HG03066 (cell line): ENCODE measurements at regions not wholly inside any gene's neighbourhood (a gene's known extent, or its start where the extent isn't known, plus 50 kb on each side); places are given as distances from the start of the nearest gene placed in this dataset.
A peak's percentile ranks its signal among the peaks of the same experiment; 100 is the strongest.
"Not testable (repeated sequence)": the region's sequence is repeated elsewhere in the genome, so short reads cannot be mapped to it uniquely, and the experiment has no call there.

Experiments used
- ATAC-seq: cut with Tn5 transposase; IDR thresholded peaks from one replicate; pipeline ENCODE4 v1.9.1; 2021; ENCODE audit warnings: low read depth; ENCODE audit not compliant: unreplicated experiment

DNA sequence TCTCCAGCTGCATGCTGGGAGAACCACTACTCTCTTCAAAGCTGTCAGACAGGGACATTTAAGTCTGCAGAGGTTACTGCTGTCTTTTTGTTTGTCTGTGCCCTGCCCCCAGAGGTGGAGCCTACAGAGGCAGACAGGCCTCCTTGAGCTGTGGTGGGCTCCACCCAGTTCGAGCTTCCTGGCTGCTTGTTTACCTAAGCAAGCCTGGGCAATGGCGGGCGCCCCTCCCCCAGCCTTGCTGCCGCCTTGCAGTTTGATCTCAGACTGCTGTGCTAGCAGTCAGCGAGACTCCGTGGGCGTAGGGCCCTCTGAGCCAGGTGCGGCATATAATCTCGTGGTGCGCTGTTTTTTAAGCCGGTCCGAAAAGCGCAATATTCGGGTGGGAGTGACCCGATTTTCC, 215.0 kb downstream of the STIM2 start:
- ATAC-seq, result not testable (repeated sequence)

DNA sequence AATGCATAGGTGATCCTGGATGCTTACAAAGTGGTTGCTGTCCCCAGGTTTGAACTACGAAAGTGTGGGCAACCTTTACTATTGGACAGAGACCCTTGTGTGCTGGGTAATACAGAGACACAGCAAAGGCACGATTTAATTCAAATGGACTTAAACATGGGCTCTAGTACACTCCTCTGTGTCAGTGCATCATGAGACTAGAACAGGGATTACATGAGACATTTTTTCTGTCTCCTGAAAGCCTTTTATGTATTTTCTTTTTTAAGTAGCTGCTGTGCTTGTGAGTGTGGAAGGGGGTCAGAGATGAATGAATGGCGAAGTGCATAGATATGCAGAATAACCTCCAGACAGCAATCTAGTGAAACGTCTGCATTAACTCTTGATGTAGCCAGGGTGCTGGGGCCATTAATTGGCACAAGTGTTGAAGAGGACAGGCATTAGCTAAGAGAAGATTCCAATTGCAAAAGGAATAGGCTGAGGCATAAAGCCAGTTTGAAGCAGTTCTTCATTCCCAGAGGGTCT, 218.4 kb downstream of the STIM2 start:
- ATAC-seq, result no peak

DNA sequence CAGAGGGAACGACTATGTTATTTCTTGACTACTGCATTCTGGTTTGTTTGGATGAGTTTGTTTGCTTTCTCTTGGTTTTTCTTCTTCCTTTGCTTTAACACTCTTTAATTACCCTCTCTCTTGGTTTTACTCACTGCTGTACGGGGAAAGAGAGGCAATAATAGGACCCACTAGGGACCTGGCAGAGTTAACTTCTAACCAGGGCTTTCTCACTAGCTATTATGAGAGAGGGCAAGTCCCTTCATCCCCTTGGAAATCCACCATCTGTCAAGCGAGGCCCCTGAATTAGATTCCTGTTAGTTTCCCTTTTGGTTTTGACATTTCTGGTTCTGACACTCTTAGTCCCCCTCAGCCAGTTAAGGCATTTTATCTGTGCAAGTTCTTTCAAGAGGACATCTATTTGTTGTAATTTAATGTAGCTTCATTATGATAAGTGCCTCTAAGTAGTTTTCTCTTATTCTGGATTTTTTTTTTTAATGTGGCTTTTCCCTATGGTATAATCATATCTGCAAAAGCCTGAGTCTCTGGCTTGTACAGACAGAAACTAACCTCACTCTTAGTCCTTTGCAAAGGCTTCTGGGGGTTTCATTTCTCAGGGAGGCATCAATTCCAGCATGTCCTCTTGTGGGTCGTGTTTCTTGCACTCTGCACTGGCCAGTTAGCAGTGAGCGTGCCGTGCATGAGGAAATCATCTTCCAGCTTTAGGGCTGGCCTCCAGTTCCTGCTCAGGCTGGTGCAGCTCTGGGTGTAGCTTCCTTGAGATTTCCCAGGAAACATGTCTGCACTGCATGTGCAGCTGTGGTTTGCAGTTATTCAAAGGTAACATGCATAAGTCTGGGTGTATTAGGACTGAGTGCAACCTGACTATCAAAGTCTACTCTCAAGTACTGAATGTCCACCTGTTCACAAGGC, 221.3 kb downstream of the STIM2 start:
- ATAC-seq, result peak; percentile 57

DNA sequence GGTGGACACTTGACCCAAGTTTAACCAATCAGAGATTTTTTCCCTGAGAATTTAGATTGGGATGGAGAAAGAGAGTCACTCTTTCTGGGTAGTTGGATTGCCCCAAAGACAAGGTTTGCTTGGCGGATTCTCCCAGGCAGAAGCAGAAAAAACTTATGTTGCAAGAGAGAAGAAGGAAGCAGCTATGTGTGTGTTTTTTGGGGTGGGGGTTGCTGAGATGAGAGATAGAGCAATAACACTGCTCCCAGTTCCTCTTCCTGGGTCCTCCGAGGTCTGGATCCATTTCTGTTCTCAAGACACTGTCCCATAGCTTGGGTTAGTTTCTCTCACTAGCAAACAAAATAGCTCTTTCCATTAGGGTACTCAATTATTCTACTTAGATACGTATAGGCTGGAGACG, 222.1 kb downstream of the STIM2 start:
- no peak for ATAC-seq

GRCh38 chr4:27084685-27085361, 224.2 kb downstream of the STIM2 start:
- ATAC-seq, result no peak

- no peak for ATAC-seq
Measured at GRCh38 chr4:27085396-27085795, 224.8 kb downstream of the STIM2 start.

DNA sequence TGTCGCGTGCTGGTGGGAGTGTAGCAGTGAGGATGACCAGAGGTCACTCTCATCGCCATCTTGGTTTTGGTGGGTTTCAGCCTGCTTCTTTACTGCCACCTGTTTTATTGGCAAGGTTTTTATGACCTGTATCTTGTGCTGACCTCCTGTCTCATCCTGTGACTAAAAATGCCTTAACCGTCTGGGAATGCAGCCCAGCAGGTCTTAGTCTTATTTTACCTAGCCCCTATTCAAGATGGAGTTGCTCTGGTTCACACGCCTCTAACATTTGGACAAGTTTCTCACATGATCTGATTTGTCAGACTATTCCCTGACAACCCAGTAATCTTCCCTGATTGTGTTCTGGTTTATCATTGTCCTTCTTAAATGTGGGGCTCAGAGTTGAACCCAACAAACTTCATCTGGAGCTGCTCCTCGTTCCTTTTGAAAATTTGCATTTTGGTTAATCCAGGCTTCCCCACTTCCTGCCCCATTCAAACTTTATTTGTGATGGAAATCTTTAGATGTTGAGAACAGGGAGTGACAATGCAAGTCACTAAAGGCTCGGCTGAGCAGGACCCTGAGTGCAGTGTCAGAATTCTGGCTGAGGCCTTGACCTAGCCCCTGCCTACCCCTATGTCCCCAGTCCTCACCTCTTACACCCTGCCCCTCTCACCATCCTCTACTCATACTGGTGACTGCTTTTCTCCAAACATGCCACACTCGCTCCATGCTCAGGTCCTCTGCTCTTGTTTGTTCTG, 226.8 kb downstream of the STIM2 start:
- no peak for ATAC-seq

GRCh38 chr4:27088491-27088890, 227.8 kb downstream of the STIM2 start:
- no peak for ATAC-seq

GRCh38 chr4:27089186-27089585, 228.5 kb downstream of the STIM2 start:
- ATAC-seq, result no peak

DNA sequence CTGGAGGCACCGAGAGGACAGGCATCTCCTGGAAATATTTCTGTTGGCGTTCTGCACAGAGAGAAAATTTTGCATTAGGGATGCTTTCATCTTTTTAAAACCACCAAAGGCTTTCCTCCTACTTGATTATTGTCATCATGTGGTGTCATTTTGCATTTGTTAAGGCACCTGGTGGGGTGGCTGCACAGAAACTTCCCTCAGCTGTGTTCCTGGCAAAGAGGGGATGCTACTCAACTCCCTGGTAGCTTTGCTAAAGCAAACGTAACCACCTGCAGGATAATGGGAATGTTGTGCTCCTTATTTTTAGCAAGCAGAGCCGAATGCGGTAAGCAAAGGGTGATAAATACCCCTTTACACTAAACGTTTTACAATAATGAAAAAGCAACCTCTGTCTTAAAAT, 229.8 kb downstream of the STIM2 start:
- no peak for ATAC-seq

DNA sequence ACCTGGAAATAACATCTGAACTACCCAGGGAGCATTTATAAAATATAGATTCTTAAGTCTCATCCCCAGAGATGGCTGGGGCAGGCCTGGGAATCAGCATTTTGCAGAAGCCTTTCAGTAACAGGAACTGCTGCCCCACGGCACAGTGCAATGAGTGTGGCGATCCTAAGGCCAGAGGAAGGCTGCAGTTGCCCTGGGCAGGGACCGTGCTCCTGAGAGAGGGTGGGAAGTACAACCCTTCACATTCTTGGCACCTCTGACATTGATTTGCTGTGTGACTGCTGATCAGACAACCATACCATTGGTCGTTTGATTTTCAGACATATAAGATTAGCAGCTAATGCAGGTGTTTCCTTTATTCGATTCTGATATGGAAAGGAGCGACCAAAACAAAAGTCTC, 233.6 kb downstream of the STIM2 start:
- no peak for ATAC-seq

DNA sequence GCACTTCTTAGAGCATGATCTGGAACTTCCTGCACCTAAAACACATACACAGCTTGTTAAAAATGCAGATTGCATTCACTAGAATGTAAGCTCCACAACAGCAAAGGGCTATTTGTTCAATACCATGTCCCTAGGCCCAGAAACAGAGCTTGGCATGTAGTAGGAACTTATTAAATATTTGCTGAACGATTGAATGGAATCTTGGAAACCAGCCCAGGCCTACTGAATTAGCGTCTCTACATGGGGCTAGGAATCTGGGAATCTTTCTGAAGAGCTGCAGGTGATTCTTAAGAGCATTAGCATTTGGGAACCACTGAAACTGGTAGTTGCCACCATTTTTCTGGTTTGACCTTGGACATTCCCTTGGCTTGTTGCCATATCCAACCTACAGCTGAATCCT, 234.1 kb downstream of the STIM2 start:
- ATAC-seq, result no peak

GRCh38 chr4:27096142-27096824, 235.6 kb downstream of the STIM2 start:
- ATAC-seq, result no peak

DNA sequence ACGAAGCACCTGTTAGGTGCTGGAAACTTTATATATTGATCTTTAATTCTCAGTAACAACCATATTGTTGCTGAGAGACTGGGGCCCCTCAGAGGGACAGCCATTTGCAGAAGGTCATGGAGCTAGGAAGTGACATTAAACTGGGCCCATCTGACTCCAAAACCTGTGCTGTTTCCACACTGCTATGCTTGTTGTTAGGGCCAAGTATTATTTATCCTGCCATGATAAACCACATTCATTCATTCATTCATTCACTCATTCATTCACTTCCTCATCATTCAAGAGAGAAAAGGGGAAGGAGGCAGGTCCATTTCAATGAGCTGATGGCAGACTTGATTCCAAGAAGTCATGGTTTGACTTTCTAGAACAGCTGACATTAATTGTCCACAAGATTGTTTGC, 237.4 kb downstream of the STIM2 start:
- no peak for ATAC-seq

DNA sequence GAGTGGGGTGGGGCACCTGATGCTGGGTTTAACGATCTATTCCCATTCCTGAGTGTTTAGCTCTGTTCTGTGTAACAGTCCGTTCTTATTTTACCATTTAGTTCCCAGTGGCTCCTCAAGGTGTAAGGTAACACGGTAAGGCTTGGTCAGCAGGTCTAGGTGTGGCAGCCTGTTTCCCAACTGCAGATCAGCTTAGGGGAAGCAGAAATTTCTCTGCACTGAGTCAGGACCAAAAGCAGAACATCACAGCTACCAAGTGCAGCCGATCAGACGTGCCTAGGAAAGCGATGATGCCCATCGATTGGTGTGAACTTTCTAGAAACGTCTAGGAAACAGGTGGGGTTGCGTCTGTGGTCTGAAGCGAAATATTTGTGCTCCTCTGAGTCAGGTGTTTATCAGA, 240.1 kb downstream of the STIM2 start:
- ATAC-seq, result no peak

DNA sequence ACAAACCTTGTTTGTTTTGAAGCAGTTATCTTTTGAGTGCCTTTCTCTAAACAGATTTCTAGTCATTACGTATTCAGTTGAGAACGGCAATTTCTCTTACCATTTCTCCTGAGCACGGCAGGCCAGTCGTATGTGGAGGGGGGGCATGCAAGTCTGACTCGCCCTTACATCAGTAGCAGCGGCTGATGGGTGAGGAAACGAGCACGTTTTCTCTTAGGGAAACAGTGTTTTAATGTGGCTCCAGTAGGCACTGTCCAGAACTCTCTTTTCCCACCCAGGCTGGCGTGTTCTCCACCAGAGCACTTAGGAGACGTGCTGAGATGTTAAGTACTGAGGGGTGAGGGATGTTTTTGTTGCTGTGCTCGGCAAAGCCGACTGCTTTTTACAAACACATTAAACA, 240.5 kb downstream of the STIM2 start:
- no peak for ATAC-seq

DNA sequence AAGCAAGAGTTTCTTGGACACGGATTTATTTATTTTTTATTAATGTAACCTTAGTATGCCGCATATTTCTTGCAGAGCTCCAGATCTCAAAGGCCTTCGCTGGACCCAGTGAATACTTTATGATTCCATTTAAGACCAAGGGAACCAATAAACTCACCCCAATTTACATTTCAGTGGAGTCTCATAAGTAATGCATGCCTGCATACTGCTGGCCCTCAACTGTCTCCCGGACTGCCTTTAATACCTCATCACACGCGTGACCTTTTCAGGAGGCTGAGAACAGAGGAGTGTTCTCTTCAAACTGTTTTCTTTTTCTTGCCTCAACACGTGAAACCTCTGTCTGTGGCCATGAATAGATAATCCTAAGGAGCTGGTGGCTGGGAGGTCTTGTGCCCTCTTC, 240.9 kb downstream of the STIM2 start:
- no peak for ATAC-seq

DNA sequence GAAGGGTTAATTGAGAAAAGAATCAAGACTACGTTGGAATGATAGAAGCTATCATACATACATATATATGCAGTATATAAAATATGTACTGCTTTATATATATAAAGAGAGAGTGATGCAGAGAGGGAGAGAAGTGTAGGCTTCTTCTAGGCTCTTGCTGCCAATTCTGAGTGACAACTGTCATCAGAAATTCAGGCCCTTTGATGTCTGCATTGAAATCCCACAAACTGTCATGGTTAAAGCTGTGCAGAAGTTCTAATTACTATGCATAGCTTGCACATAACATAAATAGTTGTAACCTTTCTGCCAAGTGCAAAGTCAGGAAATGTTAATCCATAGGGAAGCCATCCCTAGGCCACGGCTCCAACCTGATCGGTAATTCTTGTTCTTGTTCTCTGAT, 251.0 kb downstream of the STIM2 start:
- no peak for ATAC-seq

DNA sequence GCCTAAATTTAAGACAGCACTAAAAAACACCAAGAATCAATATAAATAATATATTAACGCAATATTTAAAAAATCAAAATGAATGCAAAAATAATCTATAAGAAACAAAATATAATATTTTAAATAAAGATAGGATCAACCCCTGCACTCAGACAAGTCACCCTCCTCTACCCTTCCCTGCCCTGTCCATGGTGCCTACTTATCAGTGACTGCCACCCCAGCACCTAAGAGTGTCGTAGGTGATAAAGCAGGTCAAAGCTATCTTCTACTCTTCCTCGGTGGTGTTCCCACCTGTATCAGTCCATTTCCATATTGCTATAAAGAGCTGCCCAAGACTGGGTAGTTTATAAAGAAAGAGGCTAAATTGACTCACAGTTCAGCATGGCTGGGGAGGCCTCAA, 251.9 kb downstream of the STIM2 start:
- ATAC-seq, result no peak

DNA sequence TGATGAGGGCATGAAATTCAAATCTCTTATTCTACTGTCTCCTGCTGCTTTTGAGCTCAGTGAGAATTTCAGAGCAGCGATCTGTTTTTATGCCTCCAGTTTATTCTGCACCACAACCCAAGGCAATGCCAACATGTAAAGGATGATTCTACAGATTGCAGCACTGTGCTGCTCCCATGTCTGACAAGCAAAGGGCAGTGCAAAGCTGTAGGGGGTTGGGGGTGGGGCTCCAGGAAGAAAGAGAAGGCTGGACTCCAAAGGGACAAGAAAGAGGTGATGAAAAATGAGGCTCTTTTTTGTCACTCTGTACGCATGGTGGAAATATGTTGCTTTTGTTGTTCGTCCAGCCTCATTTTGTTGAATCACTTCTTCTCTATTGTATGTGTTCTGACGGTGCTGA, 254.6 kb downstream of the STIM2 start:
- ATAC-seq, result no peak

DNA sequence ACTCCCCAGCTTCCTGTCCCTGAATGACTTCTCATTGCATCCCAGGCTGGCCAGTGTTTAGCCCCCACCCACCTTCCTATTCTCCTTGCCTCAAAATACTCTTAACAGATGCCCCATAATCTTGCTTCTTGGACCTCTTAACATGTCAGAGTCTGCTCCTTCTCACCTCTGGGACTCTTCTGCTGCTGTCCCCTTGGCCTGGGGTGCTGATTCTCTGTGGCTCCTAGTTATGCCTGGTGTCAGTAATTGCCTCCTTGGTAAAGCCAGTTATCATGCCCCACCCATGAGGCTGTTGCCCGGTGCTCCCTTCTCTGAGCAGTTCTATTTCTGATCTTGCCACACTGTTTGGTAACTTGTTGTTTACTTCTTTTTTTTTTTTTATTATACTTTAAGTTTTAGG, 256.8 kb downstream of the STIM2 start:
- ATAC-seq, result no peak
